ENCODE measurements at regions not wholly inside any gene's neighbourhood (a gene's known extent, or its start where the extent isn't known, plus 50 kb on each side); places are given as distances from the start of the nearest gene placed in this dataset.

DNA sequence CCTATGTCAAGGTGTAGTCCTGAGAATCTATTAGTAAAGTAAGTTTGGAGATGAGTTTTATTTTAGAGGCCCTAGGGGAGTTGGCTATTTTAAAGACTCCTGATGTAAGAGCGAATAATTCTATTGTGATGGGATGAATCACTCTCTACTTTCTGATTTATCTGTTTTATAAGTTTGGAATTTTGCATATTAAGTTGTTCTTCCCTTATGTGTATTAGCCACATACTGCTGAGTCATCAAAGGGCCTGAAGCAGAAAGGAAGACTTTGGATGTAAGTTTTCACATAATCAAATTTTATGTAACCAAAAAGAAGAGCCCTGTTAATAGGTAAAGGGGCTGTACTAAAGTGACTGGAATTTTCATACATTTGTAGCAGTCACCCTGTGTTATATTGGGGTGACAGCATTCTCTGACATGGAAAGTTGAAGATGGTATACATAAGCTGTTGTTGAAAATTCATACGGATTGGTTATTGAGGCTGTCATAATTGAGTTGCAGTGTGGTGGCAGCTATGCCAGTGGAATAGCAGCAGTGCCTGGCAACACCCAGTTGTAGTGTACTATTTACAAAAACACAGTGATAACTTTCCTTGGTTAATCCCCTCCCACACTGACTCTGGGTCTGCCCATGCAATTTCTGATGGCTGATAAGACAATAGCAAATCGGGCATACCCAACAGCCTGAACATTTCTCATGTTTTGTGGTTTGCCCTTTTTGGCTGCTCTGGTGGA is 90.6 kb upstream of the NTM start:
- no peak overlapping the region for H3K56ac ChIP-seq (ENCODE audit: insufficient read length, low read depth, low read length)
- H2BK12ac ChIP-seq (ENCODE audit: insufficient read length, low read depth, low read length), result no peak overlapping the region
- no peaks in the 10 kb centered on the region for H3K9me3 ChIP-seq (ENCODE audit: control insufficient read depth, low read depth, low read length)
- H2BK120ac ChIP-seq (ENCODE audit: low read depth, low read length, poor library complexity, severe bottlenecking), result no peak overlapping the region
- no peak overlapping the region for H3K4me2 ChIP-seq (ENCODE audit: insufficient read depth, insufficient read length, low read length)
- DNase-seq, result no peak
- H3K79me2 ChIP-seq (ENCODE audit: insufficient read depth, low read length), result peaks cover 3% of the 10 kb centered on the region; the same call in 1 of the 2 replicates
- H2BK5ac ChIP-seq (ENCODE audit: insufficient read length, low read length), result no peak overlapping the region
- Mint-ChIP-seq H3K4me1 (peaks cover 15 to 24% of the 10 kb centered on the region in 2 experiments), H3K27me3 (ENCODE audit: low read depth) (no peaks in the 10 kb centered on the region), H3K9me3 (peaks cover 3 to 7% of the 10 kb centered on the region in 2 experiments; a peak in 3 of 5 replicates), H3K4me3 (no peak overlapping the region), H3K27ac (no peak overlapping the region; a peak in 1 of 7 replicates), H3K36me3 (ENCODE audit: insufficient read depth in 1 of 3, low read depth in 3 of 3) (peaks cover 31 to 37% (median 33%) of the 10 kb centered on the region in 3 experiments)
- no peak overlapping the region for H3K14ac ChIP-seq (ENCODE audit: insufficient read depth, low read length)
- TF ChIP-seq, protein P1, sequence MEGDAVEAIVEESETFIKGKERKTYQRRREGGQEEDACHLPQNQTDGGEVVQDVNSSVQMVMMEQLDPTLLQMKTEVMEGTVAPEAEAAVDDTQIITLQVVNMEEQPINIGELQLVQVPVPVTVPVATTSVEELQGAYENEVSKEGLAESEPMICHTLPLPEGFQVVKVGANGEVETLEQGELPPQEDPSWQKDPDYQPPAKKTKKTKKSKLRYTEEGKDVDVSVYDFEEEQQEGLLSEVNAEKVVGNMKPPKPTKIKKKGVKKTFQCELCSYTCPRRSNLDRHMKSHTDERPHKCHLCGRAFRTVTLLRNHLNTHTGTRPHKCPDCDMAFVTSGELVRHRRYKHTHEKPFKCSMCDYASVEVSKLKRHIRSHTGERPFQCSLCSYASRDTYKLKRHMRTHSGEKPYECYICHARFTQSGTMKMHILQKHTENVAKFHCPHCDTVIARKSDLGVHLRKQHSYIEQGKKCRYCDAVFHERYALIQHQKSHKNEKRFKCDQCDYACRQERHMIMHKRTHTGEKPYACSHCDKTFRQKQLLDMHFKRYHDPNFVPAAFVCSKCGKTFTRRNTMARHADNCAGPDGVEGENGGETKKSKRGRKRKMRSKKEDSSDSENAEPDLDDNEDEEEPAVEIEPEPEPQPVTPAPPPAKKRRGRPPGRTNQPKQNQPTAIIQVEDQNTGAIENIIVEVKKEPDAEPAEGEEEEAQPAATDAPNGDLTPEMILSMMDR (conservative IDR thresholded peaks at IDR 0.05), result no peak
- H4K5ac ChIP-seq (ENCODE audit: insufficient read length, low read depth, low read length), result no peak overlapping the region
- no peak overlapping the region for H3K27ac ChIP-seq (ENCODE audit: insufficient read length, low read depth, low read length)
- H3K9ac ChIP-seq (ENCODE audit: extremely low read depth, insufficient read length, low read length), result no peak overlapping the region
- H2AFZ ChIP-seq (ENCODE audit: low read length), result no peak overlapping the region
- peaks cover 7% of the 10 kb centered on the region for H3K79me1 ChIP-seq (ENCODE audit: insufficient read depth, low read depth, low read length, poor library complexity, severe bottlenecking)
- peaks cover 3% of the 10 kb centered on the region for H4K20me1 ChIP-seq (ENCODE audit: control insufficient read depth, insufficient read depth, insufficient read length)
- no peaks in the 10 kb centered on the region for H3K27me3 ChIP-seq (ENCODE audit: insufficient read depth, low read length)
- no peak overlapping the region for H2AK5ac ChIP-seq (ENCODE audit: insufficient read length, low read length)
- H2BK15ac ChIP-seq (ENCODE audit: low read depth, low read length), result no peak overlapping the region
- no peak overlapping the region for H4K8ac ChIP-seq (replicated peaks; ENCODE audit: insufficient read length, low read depth, low read length)
- no peak overlapping the region for H2BK20ac ChIP-seq (ENCODE audit: low read depth, low read length, poor library complexity, severe bottlenecking)
- WGBS (ENCODE audit: extremely low coverage, insufficient read length, low lambda C conversion rate), result no CpG with 5 or more reads among the region's 3 CpGs
- no peak overlapping the region for H3T11ph ChIP-seq (ENCODE audit: low read length)
- H3K23me2 ChIP-seq (ENCODE audit: insufficient read length, low read depth, low read length, poor library complexity, severe bottlenecking), result no peaks in the 10 kb centered on the region
- H4K91ac ChIP-seq (ENCODE audit: insufficient read length, low read depth, low read length), result no peak overlapping the region
- peaks cover 4% of the 10 kb centered on the region; the same call in 1 of the 2 replicates for H3K4me1 ChIP-seq (ENCODE audit: insufficient read depth, low read length)
- no peak overlapping the region for H3K23ac ChIP-seq (ENCODE audit: insufficient read length, low read depth, low read length)
- no peak overlapping the region for H3K4ac ChIP-seq (ENCODE audit: low read depth, low read length)
- H3K18ac ChIP-seq (ENCODE audit: insufficient read length, low read depth, low read length), result no peak overlapping the region

All from H9 (cell line).